ENCODE measurements at regions not wholly inside any gene's neighbourhood (a gene's known extent, or its start where the extent isn't known, plus 50 kb on each side); places are given as distances from the start of the nearest gene placed in this dataset.

DNA sequence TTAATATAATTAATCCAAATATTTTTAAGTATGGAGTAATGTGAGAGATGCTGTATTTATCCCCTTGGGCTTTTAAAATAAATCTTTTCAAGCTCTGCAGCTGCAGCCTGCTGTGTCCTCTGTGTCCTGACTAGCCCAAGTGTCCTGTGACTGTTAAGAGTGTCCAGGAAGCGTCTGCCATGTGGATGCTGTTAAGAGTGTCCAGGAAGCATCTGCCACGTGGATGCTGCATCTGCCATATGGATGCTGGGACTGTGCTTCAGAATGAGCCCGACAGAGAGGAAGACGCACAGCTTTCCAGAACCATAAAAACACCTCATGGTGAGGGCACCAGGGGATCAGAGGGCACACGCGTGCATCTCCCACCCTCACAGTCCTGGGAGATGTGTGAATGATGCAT lies 307.2 kb downstream of the ADGRD1 start:
- TF ChIP-seq EZH2 (IDR thresholded peaks at IDR 0.05; ENCODE audit: borderline replicate concordance) = no peak
- TF ChIP-seq CTCF (IDR thresholded peaks at IDR 0.05; ENCODE audit: poor library complexity) = no peak
- no peak for TF ChIP-seq EZH2phosphoT487 (IDR thresholded peaks at IDR 0.05; ENCODE audit: low read depth, severe bottlenecking, unreplicated experiment)
